Epithelial cell of esophagus (primary cell): ENCODE measurements at regions not wholly inside any gene's neighbourhood (a gene's known extent, or its start where the extent isn't known, plus 50 kb on each side); places are given as distances from the start of the nearest gene placed in this dataset.
A peak's percentile ranks its signal among the peaks of the same experiment; 100 is the strongest.

Source experiments
- DNase-seq: peaks from one replicate; pipeline ENCODE4 v3.0.0; 2010; ENCODE audit warnings: low read depth
- H3K4me3 ChIP-seq: 2 replicates; pipeline ENCODE4 v1.5.1; 2011; ENCODE audit warnings: mild to moderate bottlenecking, low read length, control low read depth
- CTCF ChIP-seq: IDR thresholded peaks from 2 replicates; pipeline ENCODE4 v1.5.1; 2011; ENCODE audit warnings: low read depth, mild to moderate bottlenecking, low read length, control low read depth, inconsistent platforms; ENCODE audit not compliant: insufficient read depth; ENCODE audit errors: missing control alignments

- no peak overlapping the region for H3K4me3 ChIP-seq
- peak; percentile 9 for DNase-seq
- no peak for TF ChIP-seq CTCF
These were observed 62.4 kb upstream of the RARB start for GRCh38 chr3:25365636-25366035.

GRCh38 chr3:25367025-25367424 is 61.0 kb upstream of the RARB start:
- TF ChIP-seq CTCF: no peak

GRCh38 chr3:25372167-25372566 is 55.9 kb upstream of the RARB start:
- no peak overlapping the region for H3K4me3 ChIP-seq
- TF ChIP-seq CTCF: no peak
- no peak for DNase-seq

More at GRCh38 chr3:25367025-25367424, 61.0 kb upstream of the RARB start:
- H3K4me3 ChIP-seq: no peak overlapping the region
- DNase-seq: no peak

- no peak overlapping the region for H3K4me3 ChIP-seq
- no peak for DNase-seq
- TF ChIP-seq CTCF: no peak
These were observed 51.7 kb upstream of the RARB start for GRCh38 chr3:25376340-25376739.

- TF ChIP-seq CTCF: no peak
- no peak for DNase-seq
- no peak overlapping the region for H3K4me3 ChIP-seq
These were observed 51.0 kb upstream of the RARB start for GRCh38 chr3:25377042-25377441.
